Retinal pigment epithelial cell (primary cell): ENCODE measurements at regions not wholly inside any gene's neighbourhood (a gene's known extent, or its start where the extent isn't known, plus 50 kb on each side); places are given as distances from the start of the nearest gene placed in this dataset.

Source experiments
- DNase-seq: peaks from one replicate; pipeline ENCODE4 v3.0.0-alpha.2; 2010; ENCODE audit warnings: low read depth
- H3K4me3 ChIP-seq: 2 replicates; pipeline ENCODE4 v1.5.1; 2011; ENCODE audit warnings: mild to moderate bottlenecking, low read length, control low read depth, moderate library complexity
- TF ChIP-seq, protein P1 (sequence below): conservative IDR thresholded peaks from 2 replicates; pipeline ENCODE4 v1.5.1; 2011; ENCODE audit warnings: low read depth, low read length, control low read depth, inconsistent platforms

DNA sequence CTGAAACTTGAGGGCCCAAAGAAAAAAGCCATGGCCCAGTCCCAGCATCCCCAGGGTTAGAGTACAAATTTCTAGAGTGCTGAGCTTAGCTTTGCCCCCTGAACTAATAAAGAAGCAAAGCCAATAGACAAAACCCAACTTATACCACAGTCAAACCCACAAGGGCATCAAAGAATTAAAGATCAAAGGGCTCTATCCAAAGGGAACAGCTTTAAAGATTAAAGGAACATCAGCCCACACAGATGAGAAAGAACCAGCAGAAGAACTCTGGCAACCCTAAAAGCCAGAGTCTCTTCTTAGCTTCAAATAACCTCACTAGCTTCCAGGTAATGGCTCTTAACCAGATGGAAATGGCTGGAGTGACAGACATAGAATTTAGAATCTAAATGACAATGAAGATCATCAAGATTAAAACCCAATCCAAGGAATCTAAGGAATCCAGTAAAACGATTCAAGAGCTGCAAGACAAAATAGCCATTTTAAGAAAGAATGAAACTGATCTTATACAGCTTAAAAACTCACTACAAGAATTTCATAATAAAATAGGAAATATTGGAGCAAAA, 93.9 kb downstream of the YIPF5 start:
- no peak overlapping the region for H3K4me3 ChIP-seq
- no peak for DNase-seq
- TF ChIP-seq, protein P1, sequence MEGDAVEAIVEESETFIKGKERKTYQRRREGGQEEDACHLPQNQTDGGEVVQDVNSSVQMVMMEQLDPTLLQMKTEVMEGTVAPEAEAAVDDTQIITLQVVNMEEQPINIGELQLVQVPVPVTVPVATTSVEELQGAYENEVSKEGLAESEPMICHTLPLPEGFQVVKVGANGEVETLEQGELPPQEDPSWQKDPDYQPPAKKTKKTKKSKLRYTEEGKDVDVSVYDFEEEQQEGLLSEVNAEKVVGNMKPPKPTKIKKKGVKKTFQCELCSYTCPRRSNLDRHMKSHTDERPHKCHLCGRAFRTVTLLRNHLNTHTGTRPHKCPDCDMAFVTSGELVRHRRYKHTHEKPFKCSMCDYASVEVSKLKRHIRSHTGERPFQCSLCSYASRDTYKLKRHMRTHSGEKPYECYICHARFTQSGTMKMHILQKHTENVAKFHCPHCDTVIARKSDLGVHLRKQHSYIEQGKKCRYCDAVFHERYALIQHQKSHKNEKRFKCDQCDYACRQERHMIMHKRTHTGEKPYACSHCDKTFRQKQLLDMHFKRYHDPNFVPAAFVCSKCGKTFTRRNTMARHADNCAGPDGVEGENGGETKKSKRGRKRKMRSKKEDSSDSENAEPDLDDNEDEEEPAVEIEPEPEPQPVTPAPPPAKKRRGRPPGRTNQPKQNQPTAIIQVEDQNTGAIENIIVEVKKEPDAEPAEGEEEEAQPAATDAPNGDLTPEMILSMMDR, result no peak

DNA sequence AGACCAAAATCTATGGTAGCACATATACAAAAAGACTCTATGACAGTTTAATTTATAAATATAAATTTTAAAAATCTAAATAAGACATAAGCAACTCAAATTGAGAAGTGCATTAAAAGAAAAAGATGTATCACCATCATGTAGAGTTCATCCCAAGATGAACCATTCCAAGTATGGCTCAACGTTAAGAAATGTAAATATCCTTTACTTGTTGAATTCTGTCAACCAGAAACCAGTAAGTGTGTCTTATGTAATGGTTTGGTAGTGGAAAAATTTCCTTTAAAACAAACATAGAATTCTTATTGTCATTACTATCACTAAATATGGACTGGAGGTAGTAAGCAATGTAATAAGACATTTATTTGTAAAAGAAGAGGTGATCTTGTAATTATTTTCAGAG, 87.3 kb downstream of the YIPF5 start:
- TF ChIP-seq, protein P1, result no peak
- DNase-seq, result no peak
- no peak overlapping the region for H3K4me3 ChIP-seq

DNA sequence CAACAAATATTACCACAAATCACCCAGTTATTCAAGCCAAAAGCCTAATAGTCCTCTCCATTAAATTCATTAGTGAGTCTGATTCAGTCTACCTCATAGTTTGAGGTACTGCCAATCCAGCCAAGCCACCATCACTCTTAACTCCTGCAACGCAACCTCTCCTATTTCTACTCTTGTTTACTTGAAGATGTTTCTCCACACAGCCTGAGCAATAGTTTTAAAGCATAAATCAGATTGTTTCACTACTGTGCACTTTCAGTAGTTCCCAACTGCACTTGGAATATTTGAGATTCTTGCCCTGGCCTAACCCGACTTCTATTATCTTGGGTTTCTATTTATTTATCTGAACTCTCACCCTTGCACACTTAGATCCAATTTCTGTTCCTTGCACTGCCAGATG, 85.5 kb downstream of the YIPF5 start:
- no peak for DNase-seq
- TF ChIP-seq, protein P1, result no peak

DNA sequence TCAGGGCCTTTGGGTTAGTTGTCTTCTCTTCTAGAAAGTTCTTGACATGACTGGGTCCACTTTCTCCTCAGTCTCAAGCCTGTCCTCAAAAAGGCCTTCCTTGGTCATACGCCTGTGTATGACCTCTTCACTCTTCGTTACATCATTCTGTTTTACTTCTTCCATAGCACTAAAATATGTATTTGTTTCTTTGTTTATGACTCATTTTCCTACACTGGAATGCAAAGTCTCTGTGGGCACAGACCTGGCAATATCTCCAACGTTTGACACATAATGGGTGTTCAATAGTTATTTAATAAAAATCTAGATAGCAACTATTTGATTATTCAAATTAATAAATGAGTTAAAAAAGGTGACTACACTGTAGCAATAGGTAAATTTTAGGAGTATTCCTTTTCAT, 85.1 kb downstream of the YIPF5 start:
- no peak for DNase-seq
- no peak overlapping the region for H3K4me3 ChIP-seq
- TF ChIP-seq, protein P1, result no peak

More for the DNA sequence above, 85.5 kb downstream of the YIPF5 start:
- H3K4me3 ChIP-seq, result no peak overlapping the region

DNA sequence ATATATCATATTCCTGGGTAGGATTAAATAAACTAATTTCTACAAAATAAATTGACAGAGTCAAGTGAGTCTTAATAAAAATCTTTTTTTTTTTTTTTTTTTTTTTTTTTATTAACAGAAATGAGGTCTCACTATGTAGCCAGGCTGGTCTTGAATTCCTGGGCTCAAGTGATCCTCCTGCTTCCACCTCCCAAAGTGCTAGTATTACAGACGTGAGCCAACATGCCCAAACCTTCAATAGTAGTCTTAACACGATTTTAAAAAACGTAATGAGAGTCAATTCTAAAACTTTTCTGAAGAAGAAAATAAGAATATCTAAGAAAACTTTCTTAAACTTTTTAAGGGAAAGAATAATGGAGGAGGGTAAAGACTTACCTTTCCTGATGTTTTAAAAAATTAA, 84.2 kb downstream of the YIPF5 start:
- no peak overlapping the region for H3K4me3 ChIP-seq
- no peak for DNase-seq
- TF ChIP-seq, protein P1, result no peak

DNA sequence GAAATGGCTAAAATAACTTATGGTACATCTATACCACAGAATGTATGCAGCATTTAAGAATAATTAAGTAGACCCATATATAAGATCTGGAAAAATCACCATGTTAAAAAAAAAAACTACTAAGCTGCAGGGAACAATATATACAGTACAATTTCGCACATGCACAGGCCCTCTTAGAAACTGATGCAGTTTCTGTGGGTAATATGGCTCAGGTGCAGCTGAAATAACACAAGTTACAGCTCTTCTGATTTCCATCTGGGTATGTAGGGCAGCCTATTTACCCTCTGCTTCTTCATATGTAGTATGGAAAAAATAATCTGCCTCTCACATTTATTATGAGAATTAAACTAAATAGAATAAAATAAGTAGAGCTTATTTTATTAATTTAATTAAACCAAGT, 82.9 kb downstream of the YIPF5 start:
- no peak overlapping the region for H3K4me3 ChIP-seq
- no peak for DNase-seq
- TF ChIP-seq, protein P1, result no peak

DNA sequence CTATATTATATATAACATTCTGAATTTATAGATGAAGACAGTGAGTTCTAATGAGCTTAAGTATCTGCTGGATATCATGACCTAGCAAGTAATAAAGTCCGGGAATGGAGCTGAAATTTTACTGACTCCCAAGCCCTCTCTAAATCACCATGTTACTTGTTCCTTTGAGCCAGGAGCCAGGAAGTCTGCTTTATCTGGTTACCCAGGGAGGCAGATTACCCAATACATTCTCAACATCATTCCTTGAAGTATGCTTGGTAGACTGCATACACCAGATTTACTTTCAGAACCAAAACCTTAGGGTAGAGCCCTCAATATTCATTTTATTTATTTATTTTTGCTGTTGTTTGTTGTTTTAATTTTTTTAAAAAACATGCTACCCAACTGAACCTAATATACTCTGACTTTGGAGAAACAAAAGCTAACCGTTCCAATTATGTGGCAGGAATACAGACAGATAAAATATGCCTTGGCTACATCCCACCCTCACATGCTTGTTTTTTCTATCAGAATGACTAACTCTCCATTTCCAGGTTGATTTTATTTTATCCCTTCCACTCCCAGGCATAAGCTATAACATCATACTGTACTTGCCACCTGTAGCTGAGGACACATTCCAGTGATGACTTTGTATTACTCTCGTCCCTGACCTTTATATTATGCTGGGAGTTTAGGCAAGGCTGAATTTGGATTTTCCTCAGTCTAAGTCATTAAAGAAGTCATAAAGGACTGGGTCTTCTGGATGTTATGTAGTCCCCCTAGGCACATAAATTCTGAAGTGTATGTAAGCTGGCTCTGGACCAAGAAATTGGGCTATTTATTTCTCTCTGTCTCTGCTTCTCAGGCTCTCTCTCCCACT, 82.0 kb downstream of the YIPF5 start:
- no peak for DNase-seq
- H3K4me3 ChIP-seq, result no peak overlapping the region
- TF ChIP-seq, protein P1, result no peak
